ENCODE measurements at regions not wholly inside any gene's neighbourhood (a gene's known extent, or its start where the extent isn't known, plus 50 kb on each side); places are given as distances from the start of the nearest gene placed in this dataset.

DNA sequence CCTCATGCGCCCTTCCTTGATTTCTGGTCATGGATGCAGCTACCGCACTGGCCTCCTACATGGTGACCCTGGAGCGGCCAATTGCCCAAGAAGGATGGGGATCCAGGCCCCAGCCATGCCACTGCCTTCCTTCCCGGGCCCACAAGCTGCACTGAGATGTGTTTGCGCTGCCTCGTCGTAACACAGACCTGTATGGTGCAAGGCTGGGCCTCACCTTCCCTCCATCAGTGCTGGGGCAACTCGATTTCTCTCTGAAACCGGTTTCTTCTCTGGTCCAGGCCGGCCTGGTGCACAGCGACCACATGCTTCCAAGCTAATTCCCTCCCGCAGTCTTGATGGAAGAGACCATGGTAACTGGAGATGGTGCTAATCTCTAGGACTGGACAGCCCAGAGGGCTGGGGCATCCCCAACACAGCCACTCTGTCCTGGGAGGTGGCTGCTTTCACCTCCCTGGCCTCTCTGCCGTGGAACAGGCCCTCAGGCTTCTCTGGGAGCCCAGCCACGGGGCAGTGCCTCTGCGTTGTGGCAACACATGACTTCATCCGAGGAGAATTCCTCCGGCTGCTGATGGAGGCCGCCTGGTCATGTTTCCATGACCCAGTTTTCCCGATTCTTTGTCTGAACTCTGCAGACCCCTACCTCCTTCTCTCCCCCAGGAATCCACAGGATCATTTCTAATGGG, 184.2 kb downstream of the GLI2 start:
- peaks cover 7% of the 10 kb centered on the region for H3K36me3 Mint-ChIP-seq (ENCODE audit: low read depth)

GRCh38 chr2:120920454-120921148, 184.9 kb downstream of the GLI2 start:
- H3K36me3 Mint-ChIP-seq (ENCODE audit: low read depth): peaks cover 7% of the 10 kb centered on the region
- peak overlapping the region; percentile 93 to 96 (median 93) for H3K27ac Mint-ChIP-seq
- H3K27me3 Mint-ChIP-seq (ENCODE audit: low read depth): peaks cover 6% of the 10 kb centered on the region
- peak overlapping the region in 2 of 3 experiments; percentile 18 to 31 for H3K4me3 Mint-ChIP-seq
- peaks cover 55% of the 10 kb centered on the region for H3K4me1 Mint-ChIP-seq
- H3K9me3 Mint-ChIP-seq: no peaks in the 10 kb centered on the region
- TF ChIP-seq, protein P1, sequence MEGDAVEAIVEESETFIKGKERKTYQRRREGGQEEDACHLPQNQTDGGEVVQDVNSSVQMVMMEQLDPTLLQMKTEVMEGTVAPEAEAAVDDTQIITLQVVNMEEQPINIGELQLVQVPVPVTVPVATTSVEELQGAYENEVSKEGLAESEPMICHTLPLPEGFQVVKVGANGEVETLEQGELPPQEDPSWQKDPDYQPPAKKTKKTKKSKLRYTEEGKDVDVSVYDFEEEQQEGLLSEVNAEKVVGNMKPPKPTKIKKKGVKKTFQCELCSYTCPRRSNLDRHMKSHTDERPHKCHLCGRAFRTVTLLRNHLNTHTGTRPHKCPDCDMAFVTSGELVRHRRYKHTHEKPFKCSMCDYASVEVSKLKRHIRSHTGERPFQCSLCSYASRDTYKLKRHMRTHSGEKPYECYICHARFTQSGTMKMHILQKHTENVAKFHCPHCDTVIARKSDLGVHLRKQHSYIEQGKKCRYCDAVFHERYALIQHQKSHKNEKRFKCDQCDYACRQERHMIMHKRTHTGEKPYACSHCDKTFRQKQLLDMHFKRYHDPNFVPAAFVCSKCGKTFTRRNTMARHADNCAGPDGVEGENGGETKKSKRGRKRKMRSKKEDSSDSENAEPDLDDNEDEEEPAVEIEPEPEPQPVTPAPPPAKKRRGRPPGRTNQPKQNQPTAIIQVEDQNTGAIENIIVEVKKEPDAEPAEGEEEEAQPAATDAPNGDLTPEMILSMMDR (IDR thresholded peaks at IDR 0.05; ENCODE audit: unreplicated experiment in 3 of 3): no peak

More for the DNA sequence above, 184.2 kb downstream of the GLI2 start:
- Mint-ChIP-seq H3K9me3 (no peaks in the 10 kb centered on the region), H3K27me3 (ENCODE audit: low read depth) (peaks cover 9% of the 10 kb centered on the region), H3K4me3 (peak overlapping the region in 2 of 3 experiments; percentile 18 to 31), H3K27ac (peak overlapping the region; percentile 93 to 96 (median 93)), H3K4me1 (peaks cover 62% of the 10 kb centered on the region)
- TF ChIP-seq, protein P1 (IDR thresholded peaks at IDR 0.05; ENCODE audit: unreplicated experiment in 3 of 3): no peak

DNA sequence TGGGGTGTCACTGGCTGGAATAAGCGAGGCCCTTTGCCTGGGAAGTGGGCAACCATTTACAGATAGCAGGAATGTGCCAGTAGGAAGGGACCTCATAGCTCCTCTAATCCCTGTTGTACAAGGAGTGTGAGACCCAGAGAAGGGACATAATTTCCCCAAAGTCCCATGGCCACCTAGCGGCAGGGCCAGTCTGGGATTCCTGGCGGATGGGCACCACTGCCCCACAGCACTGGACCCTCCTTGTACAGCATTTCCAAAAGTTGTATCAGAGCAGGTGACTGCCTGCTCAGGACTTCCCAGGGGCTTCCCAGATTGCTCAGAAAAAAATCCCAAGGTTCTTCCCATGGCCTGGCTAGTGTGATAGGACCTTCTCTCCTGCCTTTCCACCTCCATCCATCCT, 185.8 kb downstream of the GLI2 start:
- Mint-ChIP-seq H3K27me3 (ENCODE audit: low read depth) (peaks cover 4% of the 10 kb centered on the region), H3K27ac (peak overlapping the region; percentile 23 to 93 (median 51)), H3K4me3 (no peak overlapping the region), H3K9me3 (no peaks in the 10 kb centered on the region), H3K4me1 (peaks cover 47% of the 10 kb centered on the region), H3K36me3 (ENCODE audit: low read depth) (peaks cover 7% of the 10 kb centered on the region)
- TF ChIP-seq, protein P1 (IDR thresholded peaks at IDR 0.05; ENCODE audit: unreplicated experiment in 3 of 3): no peak

DNA sequence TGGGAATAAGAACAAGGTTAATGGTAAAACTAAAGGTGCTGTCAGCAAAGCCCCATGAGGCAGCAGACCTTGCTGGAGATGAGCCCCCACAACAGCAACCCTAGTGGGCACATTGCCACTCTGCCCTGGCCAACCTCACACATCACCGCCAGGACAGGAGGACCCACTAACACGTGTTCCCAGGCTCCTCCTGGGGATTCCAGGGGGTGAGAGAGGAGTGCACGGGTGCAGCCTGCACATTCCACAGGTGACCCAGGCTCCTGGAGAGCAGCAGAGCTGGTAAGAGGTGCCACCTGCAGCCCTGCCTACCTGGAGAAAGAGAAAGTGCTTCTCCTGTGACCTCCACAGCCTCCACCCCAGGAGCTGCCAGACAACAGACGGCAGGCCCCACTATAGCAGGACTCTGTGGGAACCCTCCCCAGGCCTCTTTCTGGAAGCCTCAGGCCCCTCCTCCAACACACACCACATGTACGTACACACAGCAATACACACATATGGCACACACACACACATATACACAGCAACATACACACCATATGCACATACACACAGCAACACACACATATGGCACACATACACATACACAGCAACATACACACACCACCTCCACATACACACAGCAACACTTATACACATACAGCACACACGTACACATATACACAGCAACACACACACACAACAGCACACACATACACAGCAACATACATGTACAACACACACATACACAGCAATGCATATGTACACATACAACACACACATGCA, 187.1 kb downstream of the GLI2 start:
- H3K27ac Mint-ChIP-seq: no peak overlapping the region
- TF ChIP-seq, protein P1 (IDR thresholded peaks at IDR 0.05; ENCODE audit: unreplicated experiment in 3 of 3): no peak
- no peak overlapping the region for H3K4me3 Mint-ChIP-seq
- H3K27me3 Mint-ChIP-seq (ENCODE audit: low read depth): peaks cover 12% of the 10 kb centered on the region
- peaks cover 7% of the 10 kb centered on the region for H3K36me3 Mint-ChIP-seq (ENCODE audit: low read depth)
- no peaks in the 10 kb centered on the region for H3K9me3 Mint-ChIP-seq
- H3K4me1 Mint-ChIP-seq: peaks cover 39% of the 10 kb centered on the region

DNA sequence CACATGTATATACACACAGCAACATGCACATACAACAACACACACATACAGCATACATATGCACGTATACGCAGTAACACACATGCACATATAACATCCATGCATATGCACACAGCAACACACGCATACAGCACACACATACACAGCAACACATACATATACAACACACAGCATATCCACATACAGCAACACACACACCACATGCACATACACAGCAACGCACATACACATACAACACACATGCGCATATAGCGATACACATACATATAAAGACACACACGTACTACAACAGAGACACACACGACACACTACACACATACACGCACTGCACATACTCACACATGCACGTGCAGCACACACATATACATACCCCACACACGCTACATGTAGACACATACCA, 187.8 kb downstream of the GLI2 start:
- Mint-ChIP-seq H3K27ac (no peak overlapping the region), H3K9me3 (no peaks in the 10 kb centered on the region), H3K27me3 (ENCODE audit: low read depth) (peaks cover 12% of the 10 kb centered on the region), H3K4me1 (peaks cover 34% of the 10 kb centered on the region), H3K4me3 (no peak overlapping the region), H3K36me3 (ENCODE audit: low read depth) (peaks cover 11% of the 10 kb centered on the region)
- TF ChIP-seq, protein P1 (IDR thresholded peaks at IDR 0.05; ENCODE audit: unreplicated experiment in 3 of 3): no peak

Data from nephron (organoid).